Natural killer cell (primary cell): ENCODE measurements at regions not wholly inside any gene's neighbourhood (a gene's known extent, or its start where the extent isn't known, plus 50 kb on each side); places are given as distances from the start of the nearest gene placed in this dataset.

Experiments used
- ATAC-seq, 3 donors: fragments of 150-1000 bp in 2 of 3; fragments of 200-7000 bp in 1 of 3; cut with Tn5 transposase; 1 replicate in 1 of 3; 2 replicates in 2 of 3; pipeline ENCODE4 v1.10.0; 2021; ENCODE audit warnings: mild to moderate bottlenecking in 2 of 3, moderate library complexity in 2 of 3
- DNase-seq, 2 donors: peaks; one replicate each; pipeline versions ENCODE4 v3.0.0 to v3.0.0-alpha.2; 2013 to 2021; ENCODE audit warnings: mixed read lengths in 1 of 2
- H3K27ac ChIP-seq: one replicate; pipeline ENCODE4 v1.5.1; 2013; ENCODE audit warnings: mild to moderate bottlenecking, low read length
- H3K27me3 ChIP-seq: one replicate; pipeline ENCODE4 v1.6.1; 2013; ENCODE audit warnings: low read length; ENCODE audit not compliant: control insufficient read depth, insufficient read depth
- H3K36me3 ChIP-seq: one replicate; pipeline ENCODE4 v1.6.1; 2013; ENCODE audit warnings: low read length; ENCODE audit not compliant: control insufficient read depth, insufficient read depth
- H3K4me1 ChIP-seq: one replicate; pipeline ENCODE4 v1.6.1; 2013; ENCODE audit warnings: low read length; ENCODE audit not compliant: control insufficient read depth, insufficient read depth
- H3K4me3 ChIP-seq: one replicate; pipeline ENCODE4 v1.5.1; 2013; ENCODE audit warnings: low read length
- H3K9me3 ChIP-seq: one replicate; pipeline ENCODE4 v1.6.1; 2013; ENCODE audit warnings: low read length; ENCODE audit not compliant: control insufficient read depth, insufficient read depth
- H3K27ac Mint-ChIP-seq, 2 donors: one replicate each; pipeline ENCODE4 v1.8.0; 2022; ENCODE audit warnings: mild to moderate bottlenecking in 2 of 2, mixed read lengths in 2 of 2, moderate library complexity in 1 of 2
- H3K27me3 Mint-ChIP-seq, 2 donors: one replicate each; pipeline ENCODE4 v1.8.0; 2022; ENCODE audit warnings: low read depth in 2 of 2, mixed read lengths in 2 of 2
- H3K36me3 Mint-ChIP-seq: one replicate; pipeline ENCODE4 v1.8.0; 2022; ENCODE audit warnings: mixed read lengths
- H3K4me1 Mint-ChIP-seq, 2 donors: one replicate each; pipeline ENCODE4 v1.8.0; 2022; ENCODE audit warnings: mixed read lengths in 2 of 2
- H3K4me3 Mint-ChIP-seq: one replicate; pipeline ENCODE4 v1.8.0; 2022; ENCODE audit warnings: mild to moderate bottlenecking, moderate library complexity, mixed read lengths
- H3K9me3 Mint-ChIP-seq, 2 donors: one replicate each; pipeline ENCODE4 v1.8.0; 2022; ENCODE audit warnings: mixed read lengths in 2 of 2
- CTCF ChIP-seq: fragments of 200-600 bp; IDR thresholded peaks from one replicate; pipeline ENCODE4 v1.8.0; 2022; ENCODE audit warnings: antibody characterized with exemption
- WGBS: methylation state at CpG from one replicate; pipeline ENCODE4 v1.1.7; 2013; ENCODE audit warnings: missing lambda C conversion rate; ENCODE audit not compliant: insufficient coverage; 5-methylcytosine and 5-hydroxymethylcytosine counted together
- intact Hi-C: fragments of 100-400 bp; cut with micrococcal nuclease; formaldehyde crosslinking; loops from one replicate; pipeline ENCODE4 v1.14.2; 2022

- no peak overlapping the region for H3K27ac Mint-ChIP-seq
- DNase-seq: no peak
- no peaks in the 10 kb centered on the region for H3K27me3 Mint-ChIP-seq
- H3K9me3 Mint-ChIP-seq: peaks cover 5 to 10% of the 10 kb centered on the region in 2 donors
- Histone ChIP-seq H3K36me3 (no peaks in the 10 kb centered on the region), H3K4me1 (no peaks in the 10 kb centered on the region), H3K27ac (no peak overlapping the region), H3K4me3 (no peak overlapping the region), H3K9me3 (no peaks in the 10 kb centered on the region), H3K27me3 (no peaks in the 10 kb centered on the region)
- 92% methylated on average over 2 of the region's 2 CpGs for WGBS
- intact Hi-C loops: no loop called here
- no peak for TF ChIP-seq CTCF
- H3K4me3 Mint-ChIP-seq: no peak overlapping the region
- no peaks in the 10 kb centered on the region for H3K4me1 Mint-ChIP-seq
- no peaks in the 10 kb centered on the region for H3K36me3 Mint-ChIP-seq
- no peak for ATAC-seq
Observed at GRCh38 chr6:23390221-23390620, 735.8 kb upstream of the NRSN1 start.

GRCh38 chr6:23394681-23395080, 731.3 kb upstream of the NRSN1 start:
- WGBS: 63% methylated on average over 2 of the region's 2 CpGs
- H3K27ac ChIP-seq: no peak overlapping the region
- ATAC-seq: no peak

GRCh38 chr6:23395381-23395780, 730.6 kb upstream of the NRSN1 start:
- Mint-ChIP-seq H3K27me3 (no peaks in the 10 kb centered on the region), H3K4me3 (no peak overlapping the region), H3K4me1 (no peaks in the 10 kb centered on the region), H3K27ac (no peak overlapping the region), H3K9me3 (peaks cover 4 to 10% of the 10 kb centered on the region in 2 donors), H3K36me3 (no peaks in the 10 kb centered on the region)
- H3K9me3 ChIP-seq: no peaks in the 10 kb centered on the region
- no peak overlapping the region for H3K27ac ChIP-seq
- no peak overlapping the region for H3K4me3 ChIP-seq
- no peak for TF ChIP-seq CTCF
- H3K36me3 ChIP-seq: no peaks in the 10 kb centered on the region
- intact Hi-C loops: no loop called here
- ATAC-seq (no peak), DNase-seq (no peak)
- H3K27me3 ChIP-seq: no peaks in the 10 kb centered on the region
- WGBS: 86% methylated on average over 2 of the region's 2 CpGs
- H3K4me1 ChIP-seq: no peaks in the 10 kb centered on the region

More at GRCh38 chr6:23394681-23395080, 731.3 kb upstream of the NRSN1 start:
- no peak for DNase-seq
- H3K4me3 Mint-ChIP-seq: no peak overlapping the region
- no peaks in the 10 kb centered on the region for H3K36me3 ChIP-seq
- H3K27me3 ChIP-seq: no peaks in the 10 kb centered on the region
- TF ChIP-seq CTCF: no peak
- intact Hi-C loops: no loop called here
- no peaks in the 10 kb centered on the region for H3K4me1 ChIP-seq
- H3K4me3 ChIP-seq: no peak overlapping the region
- no peaks in the 10 kb centered on the region for H3K9me3 ChIP-seq
- no peaks in the 10 kb centered on the region for H3K4me1 Mint-ChIP-seq
- H3K27me3 Mint-ChIP-seq: no peaks in the 10 kb centered on the region
- H3K36me3 Mint-ChIP-seq: no peaks in the 10 kb centered on the region
- H3K9me3 Mint-ChIP-seq: peaks cover 4 to 10% of the 10 kb centered on the region in 2 donors
- no peak overlapping the region for H3K27ac Mint-ChIP-seq

- ATAC-seq: no peak
- no peak overlapping the region for H3K27ac Mint-ChIP-seq
- intact Hi-C loops: no loop called here
- no peaks in the 10 kb centered on the region for H3K9me3 ChIP-seq
- no peak overlapping the region for H3K27ac ChIP-seq
- no peaks in the 10 kb centered on the region for H3K36me3 ChIP-seq
- H3K4me1 ChIP-seq: no peaks in the 10 kb centered on the region
- H3K9me3 Mint-ChIP-seq: peaks cover 6 to 10% of the 10 kb centered on the region in 2 donors
- H3K36me3 Mint-ChIP-seq: no peaks in the 10 kb centered on the region
- H3K4me3 ChIP-seq: no peak overlapping the region
- no peaks in the 10 kb centered on the region for H3K27me3 ChIP-seq
- no peaks in the 10 kb centered on the region for H3K4me1 Mint-ChIP-seq
- no peak for DNase-seq
- no peaks in the 10 kb centered on the region for H3K27me3 Mint-ChIP-seq
- no peak overlapping the region for H3K4me3 Mint-ChIP-seq
- 72% methylated on average over 3 of the region's 3 CpGs for WGBS
- no peak for TF ChIP-seq CTCF
Observed at GRCh38 chr6:23396949-23397348, 729.1 kb upstream of the NRSN1 start.
